ENCODE measurements at regions not wholly inside any gene's neighbourhood (a gene's known extent, or its start where the extent isn't known, plus 50 kb on each side); places are given as distances from the start of the nearest gene placed in this dataset.

DNA sequence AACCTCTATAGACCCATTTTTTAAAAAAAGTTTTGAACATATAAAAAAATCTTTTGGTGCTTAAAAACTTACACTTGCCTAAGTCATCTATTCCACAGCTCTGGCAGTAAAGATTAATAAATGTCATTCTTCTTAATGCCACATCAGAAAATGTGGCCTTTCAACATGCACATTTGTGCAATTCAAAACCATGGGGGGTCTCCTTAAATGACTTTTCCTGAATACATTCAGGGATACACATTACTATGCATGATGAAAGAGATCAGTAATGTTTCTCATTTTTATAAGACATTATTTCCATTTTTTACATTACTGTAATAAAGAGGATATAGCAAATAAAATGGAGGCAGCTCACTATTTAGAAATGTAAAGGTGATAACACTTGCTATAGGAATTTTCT, 142.3 kb downstream of the RBM43 start:
- no peak for TF ChIP-seq GATA2 (IDR thresholded peaks at IDR 0.05; ENCODE audit: low read depth, low read length)
- no peak for TF ChIP-seq GATA3 (IDR thresholded peaks at IDR 0.05; ENCODE audit: low read depth, low read length)

DNA sequence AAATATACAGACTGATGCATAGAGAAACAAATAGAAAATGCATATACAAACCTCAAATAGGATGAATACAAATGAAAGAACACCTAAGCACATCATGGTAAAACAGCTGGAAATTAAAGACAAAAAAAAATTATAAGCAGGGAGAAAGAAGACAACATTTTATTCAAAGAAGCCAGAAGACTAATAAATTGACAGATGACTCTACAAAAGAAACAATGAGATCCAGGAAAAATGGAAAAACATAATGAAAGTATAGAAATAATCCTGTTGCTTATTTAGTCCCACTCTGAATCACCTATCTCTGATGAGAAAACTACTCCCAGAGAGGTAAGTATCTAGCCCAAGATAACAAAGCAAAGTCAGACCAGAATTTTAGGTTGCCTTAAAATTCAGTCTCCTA, 143.4 kb downstream of the RBM43 start:
- no peak for TF ChIP-seq GATA3 (IDR thresholded peaks at IDR 0.05; ENCODE audit: low read depth, low read length)
- TF ChIP-seq GATA2 (IDR thresholded peaks at IDR 0.05; ENCODE audit: low read depth, low read length) = no peak

DNA sequence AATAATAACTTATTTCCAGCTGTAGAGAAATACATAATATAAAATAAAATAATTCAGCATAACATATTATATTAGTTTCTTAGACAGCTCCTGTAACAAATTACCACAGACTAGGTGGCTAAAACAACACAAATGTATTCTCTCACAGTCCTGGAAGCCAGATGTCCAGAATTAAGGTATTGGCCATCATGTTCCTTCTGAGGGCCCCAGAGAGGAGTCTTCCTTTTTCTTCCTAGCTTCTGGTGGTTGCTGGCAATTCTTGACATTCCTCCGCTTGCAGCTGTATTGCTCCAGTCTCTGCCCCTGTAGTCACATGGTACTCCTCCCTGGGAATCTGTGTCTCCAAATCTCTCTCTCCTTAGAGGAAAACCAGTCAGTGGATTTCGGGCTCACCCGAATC, 146.8 kb downstream of the RBM43 start:
- TF ChIP-seq GATA2 (IDR thresholded peaks at IDR 0.05; ENCODE audit: low read depth, low read length) = no peak
- no peak for TF ChIP-seq GATA3 (IDR thresholded peaks at IDR 0.05; ENCODE audit: low read depth, low read length)

DNA sequence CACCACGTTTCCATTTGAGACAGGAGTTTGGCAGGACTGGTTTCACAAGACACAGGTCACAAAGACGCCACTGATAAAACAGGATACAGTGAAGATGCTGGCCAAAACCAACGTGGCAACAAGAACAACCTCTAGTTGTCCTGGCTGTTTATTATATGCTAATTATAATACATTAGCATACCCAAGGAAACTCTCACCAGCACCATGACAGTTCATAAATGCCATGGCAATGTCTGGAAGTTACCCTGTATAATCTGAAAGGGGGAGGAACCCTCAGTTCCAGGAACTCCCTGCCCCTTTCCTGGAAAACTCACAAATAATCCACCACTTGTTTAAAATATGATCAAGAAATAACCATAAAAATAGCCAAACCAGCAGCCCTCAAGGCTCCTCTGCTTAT, 148.3 kb downstream of the RBM43 start:
- no peak for TF ChIP-seq GATA3 (IDR thresholded peaks at IDR 0.05; ENCODE audit: low read depth, low read length)
- TF ChIP-seq GATA2 (IDR thresholded peaks at IDR 0.05; ENCODE audit: low read depth, low read length) = no peak

DNA sequence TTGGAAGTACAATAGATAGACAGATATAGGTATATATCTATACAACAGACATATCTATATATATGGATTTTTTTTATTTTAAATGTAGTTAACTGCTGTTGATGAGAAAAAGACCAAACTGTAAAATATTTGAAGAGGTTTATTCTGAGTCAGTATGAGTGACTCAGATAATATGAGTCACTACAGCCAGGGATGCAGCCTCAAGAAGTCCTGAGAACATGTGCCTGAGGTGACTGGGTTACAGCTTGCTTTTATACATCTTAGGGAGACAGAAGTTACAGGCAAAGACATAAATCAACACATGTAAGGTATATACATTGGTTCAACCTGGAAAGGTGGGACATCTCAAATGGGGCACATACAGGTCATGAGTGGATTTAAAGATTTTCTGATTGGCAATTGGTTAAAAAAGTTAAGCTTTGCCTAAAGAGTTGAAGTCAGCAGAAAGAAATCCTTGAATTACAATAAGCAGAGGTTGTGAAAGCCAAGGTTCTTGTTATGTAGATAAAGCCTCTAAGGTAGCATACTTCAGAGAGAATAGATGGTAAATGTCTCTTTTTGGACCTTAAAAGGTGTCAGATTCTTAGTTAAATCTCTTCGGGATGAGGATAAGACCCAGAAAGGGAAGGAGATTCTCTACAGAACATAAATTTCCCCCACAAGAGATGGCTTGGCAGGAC, 149.9 kb downstream of the RBM43 start:
- TF ChIP-seq GATA3 (IDR thresholded peaks at IDR 0.05; ENCODE audit: low read depth, low read length) (no peak), GATA2 (IDR thresholded peaks at IDR 0.05; ENCODE audit: low read depth, low read length) (no peak)

DNA sequence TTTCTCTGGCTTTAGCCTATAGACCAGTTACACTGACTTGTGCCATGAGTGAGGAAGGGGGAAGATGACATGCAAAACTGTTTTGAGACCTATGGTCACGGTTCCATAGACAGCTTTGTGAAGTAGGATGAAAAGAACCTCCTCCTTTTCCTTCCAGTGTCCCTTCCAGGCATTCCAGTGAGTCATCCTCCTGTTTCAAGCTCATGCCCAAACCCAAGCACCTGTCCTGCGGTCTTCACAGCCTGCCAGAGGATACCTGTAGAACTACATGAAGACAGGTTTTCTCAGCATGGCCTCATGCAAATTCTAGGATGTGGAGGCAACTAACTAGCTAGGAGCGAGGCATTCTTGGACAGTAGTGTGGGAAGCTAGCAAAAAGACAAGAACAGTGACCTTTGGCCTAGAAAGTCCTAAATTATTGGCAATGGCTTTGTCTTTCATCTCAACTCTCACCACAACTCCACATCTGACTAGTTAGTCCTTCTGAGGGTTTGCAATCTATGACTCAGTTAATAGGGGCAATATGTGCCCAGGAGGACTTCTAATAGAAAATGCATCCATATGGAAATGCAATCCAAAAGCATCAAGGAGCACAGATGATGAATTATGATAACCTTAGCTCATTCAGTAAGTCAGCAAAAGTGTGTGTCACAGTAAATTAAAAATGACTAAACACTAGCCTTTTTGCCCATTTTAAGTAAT, 154.7 kb downstream of the RBM43 start:
- TF ChIP-seq GATA2 (IDR thresholded peaks at IDR 0.05; ENCODE audit: low read depth, low read length) (no peak), GATA3 (IDR thresholded peaks at IDR 0.05; ENCODE audit: low read depth, low read length) (no peak)

DNA sequence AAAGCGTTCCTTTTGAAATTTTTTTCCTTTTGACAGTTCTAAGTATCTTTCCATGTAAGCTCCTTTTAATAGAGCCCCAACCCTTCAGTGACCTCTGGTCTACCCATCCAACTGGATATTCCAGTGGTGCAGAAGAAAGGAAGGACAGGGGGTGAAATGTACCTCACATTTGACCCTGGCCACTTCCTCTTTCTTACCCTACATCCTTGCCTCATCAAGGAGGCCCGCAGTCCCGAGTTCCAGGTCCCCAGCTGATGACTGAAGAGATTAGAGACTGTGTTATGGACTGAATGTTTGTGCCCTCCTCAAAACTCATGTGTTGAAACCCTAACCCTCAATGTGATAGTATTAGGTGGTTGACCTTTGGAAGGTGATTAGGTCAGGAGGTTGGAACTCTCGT, 158.1 kb downstream of the RBM43 start:
- TF ChIP-seq GATA2 (IDR thresholded peaks at IDR 0.05; ENCODE audit: low read depth, low read length) = no peak

DNA sequence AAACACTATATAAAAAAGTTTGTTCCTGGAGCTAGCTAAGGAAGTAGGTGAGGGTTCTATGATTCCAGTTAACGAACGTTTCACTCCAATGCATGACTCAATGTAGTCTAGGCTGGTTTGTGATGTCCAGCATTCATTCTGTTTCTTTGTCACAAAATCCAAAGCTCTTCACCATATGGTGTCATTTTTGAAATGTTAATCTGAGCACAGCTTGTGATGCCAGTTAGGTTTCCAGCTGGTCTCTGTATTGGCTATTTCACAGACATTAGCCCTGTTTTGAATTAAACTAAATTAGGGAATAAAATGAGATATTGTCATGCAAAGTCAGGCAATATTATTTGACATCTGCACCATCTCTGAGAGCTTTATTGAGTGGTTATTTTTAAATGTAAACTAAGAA, 159.4 kb downstream of the RBM43 start:
- TF ChIP-seq GATA3 (IDR thresholded peaks at IDR 0.05; ENCODE audit: low read depth, low read length) (no peak), GATA2 (IDR thresholded peaks at IDR 0.05; ENCODE audit: low read depth, low read length) (no peak)

DNA sequence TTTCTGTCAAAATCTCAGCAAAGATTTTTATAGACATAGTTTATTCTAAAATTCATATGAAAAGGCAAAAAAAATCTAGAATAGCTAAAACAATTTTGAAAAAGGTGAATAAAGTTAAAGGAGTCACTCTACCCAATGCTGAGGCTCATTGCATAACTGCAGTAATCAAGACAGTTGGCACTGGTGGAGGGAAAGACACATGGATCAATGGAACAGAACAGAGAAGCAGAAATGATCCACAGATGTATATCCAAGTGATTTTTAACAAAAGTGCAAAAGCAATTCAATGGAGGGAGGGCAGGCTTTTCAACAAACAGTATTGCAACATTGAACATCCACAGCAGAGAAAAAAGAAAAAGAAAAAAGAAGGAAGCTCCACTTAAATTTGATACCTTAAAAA, 162.8 kb downstream of the RBM43 start:
- TF ChIP-seq GATA3 (IDR thresholded peaks at IDR 0.05; ENCODE audit: low read depth, low read length) (no peak), GATA2 (IDR thresholded peaks at IDR 0.05; ENCODE audit: low read depth, low read length) (no peak)

DNA sequence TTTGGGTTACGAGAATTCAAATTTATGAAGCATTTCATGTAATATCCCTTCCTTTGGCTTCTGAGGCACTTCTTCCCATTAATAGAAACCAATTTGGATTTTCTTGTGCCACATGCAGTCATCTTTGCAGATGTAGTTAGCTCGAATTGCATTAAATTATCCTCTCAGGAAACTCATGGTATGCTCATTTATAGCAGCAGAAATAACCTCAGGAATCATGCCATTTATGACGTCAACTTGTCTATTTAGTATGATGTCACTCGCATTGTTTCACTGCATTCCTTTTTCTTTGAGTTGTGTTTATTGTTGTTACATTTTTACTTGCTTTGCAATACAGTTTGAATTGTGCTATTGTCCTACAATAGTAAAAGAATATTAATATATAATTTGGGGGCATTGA, 163.8 kb downstream of the RBM43 start:
- TF ChIP-seq GATA2 (IDR thresholded peaks at IDR 0.05; ENCODE audit: low read depth, low read length) = no peak

DNA sequence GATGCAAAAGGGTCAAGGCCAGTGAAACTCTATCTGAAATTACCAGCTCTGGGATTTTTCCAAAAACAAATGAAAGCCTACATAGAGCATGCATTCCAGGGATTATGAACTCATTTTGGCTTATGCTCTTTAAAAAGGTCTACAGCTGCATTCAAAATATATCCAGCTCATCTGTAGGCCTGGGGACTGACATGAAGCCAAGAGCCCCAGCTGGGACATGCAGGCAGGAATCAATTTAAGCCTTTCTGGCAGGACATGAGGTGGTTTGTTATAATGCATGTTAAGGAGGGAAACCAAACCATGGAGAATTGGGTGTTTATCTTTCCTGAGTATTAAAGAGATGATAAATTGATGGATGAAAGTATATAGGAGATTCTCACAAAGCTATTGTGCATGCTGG, 164.5 kb downstream of the RBM43 start:
- no peak for TF ChIP-seq GATA3 (IDR thresholded peaks at IDR 0.05; ENCODE audit: low read depth, low read length)

DNA sequence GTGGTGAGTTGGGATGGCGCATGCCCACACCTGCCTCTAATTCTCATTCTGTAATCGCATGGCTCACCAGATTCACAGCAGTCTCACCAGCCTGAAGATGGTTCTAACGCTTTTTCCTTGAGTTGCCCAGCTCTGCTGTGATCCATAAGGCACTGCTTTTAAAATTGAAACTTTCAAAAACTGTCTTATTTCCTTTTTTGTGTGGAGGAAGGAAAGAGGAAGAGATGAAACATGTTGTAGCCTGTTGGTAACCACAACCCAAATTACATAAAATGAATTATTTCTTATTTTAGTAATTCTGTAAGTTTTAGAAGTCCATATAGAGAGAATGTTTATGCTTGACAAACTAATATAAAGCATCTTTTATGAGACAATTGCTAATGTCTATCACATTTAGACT, 165.4 kb downstream of the RBM43 start:
- TF ChIP-seq GATA2 (IDR thresholded peaks at IDR 0.05; ENCODE audit: low read depth, low read length) = no peak
- no peak for TF ChIP-seq GATA3 (IDR thresholded peaks at IDR 0.05; ENCODE audit: low read depth, low read length)

DNA sequence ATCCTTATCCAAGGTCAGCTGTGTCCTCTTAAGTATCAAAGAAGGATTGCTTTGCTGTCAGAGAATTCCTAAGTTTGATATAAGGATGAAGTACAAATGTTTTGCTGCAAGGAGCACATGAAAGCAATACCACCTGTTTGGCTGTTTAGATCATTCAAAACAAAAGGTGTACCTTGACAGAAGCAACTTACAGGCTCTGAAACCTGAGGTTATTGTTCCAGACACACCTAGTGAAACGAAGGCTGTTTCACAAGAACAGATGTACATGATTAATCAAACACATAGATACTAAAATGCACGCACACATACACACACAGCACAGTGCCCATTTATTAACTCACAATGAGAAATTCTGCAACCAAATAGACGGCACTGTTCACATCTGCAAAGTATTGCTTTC, 166.2 kb downstream of the RBM43 start:
- no peak for TF ChIP-seq GATA3 (IDR thresholded peaks at IDR 0.05; ENCODE audit: low read depth, low read length)
- no peak for TF ChIP-seq GATA2 (IDR thresholded peaks at IDR 0.05; ENCODE audit: low read depth, low read length)

DNA sequence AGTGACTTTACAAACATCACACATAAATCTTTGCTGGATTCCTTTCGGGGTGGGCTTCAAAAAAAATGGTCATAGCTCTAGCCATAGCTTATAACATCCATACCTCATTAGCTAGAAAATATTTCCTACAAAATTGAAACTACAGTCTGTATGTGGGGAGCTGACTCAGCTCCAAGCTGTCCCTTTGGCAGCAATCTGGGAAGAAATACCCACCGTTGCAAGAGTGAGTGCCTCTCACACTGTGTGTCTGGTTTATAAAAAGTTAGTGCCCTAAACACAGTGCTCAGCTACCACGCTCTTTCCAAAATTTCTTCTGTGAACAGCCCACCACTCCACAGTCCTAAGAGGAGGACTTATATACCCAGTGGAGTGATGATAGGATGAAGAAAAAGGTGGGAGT, 170.1 kb downstream of the RBM43 start:
- no peak for TF ChIP-seq GATA3 (IDR thresholded peaks at IDR 0.05; ENCODE audit: low read depth, low read length)
- TF ChIP-seq GATA2 (IDR thresholded peaks at IDR 0.05; ENCODE audit: low read depth, low read length) = no peak

DNA sequence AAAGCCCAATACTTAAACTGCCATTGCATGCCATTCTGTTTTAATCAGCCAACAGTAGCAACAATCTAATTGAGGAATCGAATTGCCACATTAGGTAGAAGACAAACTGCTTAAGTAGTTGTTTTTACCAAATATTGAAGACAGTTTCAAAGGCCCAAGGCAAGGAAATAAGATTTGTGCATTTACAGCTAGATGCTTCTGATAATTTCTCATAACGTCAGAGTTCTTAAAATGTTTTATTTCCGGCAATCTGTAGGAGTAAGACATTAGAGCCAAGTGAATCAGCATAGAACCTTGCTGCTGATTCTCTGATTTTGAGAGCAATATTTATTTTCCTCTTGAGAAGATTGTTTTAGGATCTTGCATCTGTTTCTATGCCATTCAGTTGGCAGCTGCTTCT, 174.3 kb downstream of the RBM43 start:
- TF ChIP-seq GATA2 (IDR thresholded peaks at IDR 0.05; ENCODE audit: low read depth, low read length) (no peak), GATA3 (IDR thresholded peaks at IDR 0.05; ENCODE audit: low read depth, low read length) (no peak)

DNA sequence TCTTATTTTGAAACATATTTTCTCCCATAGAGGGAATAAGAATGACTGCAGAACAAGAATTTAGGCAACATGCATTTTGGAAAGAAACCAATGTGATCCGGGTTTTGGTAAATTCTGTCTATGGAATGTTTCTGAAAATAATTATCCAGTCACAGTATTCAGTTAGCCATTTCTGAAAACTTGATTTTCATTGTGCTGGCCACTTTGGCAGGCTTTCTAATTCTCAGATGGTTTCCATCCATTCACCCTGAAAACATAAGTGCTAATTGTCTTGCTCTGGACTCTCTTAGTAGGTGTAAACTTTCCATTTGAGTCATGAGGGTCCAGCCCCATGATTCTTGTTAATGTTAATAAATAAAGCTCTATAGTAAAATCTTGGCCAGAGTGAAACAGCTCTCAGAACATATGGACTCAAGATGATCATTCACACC, 176.5 kb downstream of the RBM43 start:
- TF ChIP-seq GATA3 (IDR thresholded peaks at IDR 0.05; ENCODE audit: low read depth, low read length) (no peak), GATA2 (IDR thresholded peaks at IDR 0.05; ENCODE audit: low read depth, low read length) (no peak)

Data from SH-SY5Y (cell line).